Neural cell (in vitro differentiated cells): ENCODE measurements at regions not wholly inside any gene's neighbourhood (a gene's known extent, or its start where the extent isn't known, plus 50 kb on each side); places are given as distances from the start of the nearest gene placed in this dataset.
"Not testable (repeated sequence)": the region's sequence is repeated elsewhere in the genome, so short reads cannot be mapped to it uniquely, and the experiment has no call there.

Source experiments
- CTCF ChIP-seq: fragments of 450-650 bp; IDR thresholded peaks from 2 replicates; pipeline ENCODE4 v1.5.1; 2014; ENCODE audit warnings: antibody characterized with exemption, mild to moderate bottlenecking, moderate library complexity; ENCODE audit not compliant: poor library complexity, severe bottlenecking
- EP300 ChIP-seq: fragments of 450-650 bp; conservative IDR thresholded peaks from 2 replicates; pipeline ENCODE4 v1.6.1; 2014; ENCODE audit warnings: antibody characterized with exemption, mild to moderate bottlenecking, moderate library complexity; ENCODE audit not compliant: poor library complexity, severe bottlenecking
- MXI1 ChIP-seq: fragments of 450-650 bp; conservative IDR thresholded peaks from 2 replicates; pipeline ENCODE4 v1.6.1; 2014; ENCODE audit warnings: antibody characterized with exemption, mild to moderate bottlenecking; ENCODE audit not compliant: poor library complexity, severe bottlenecking
- POLR2AphosphoS5 ChIP-seq: IDR thresholded peaks from 2 replicates; pipeline ENCODE4 v1.6.1; 2012
- REST ChIP-seq: IDR thresholded peaks from 2 replicates; pipeline ENCODE4 v1.6.1; 2012; ENCODE audit warnings: borderline replicate concordance
- TAF1 ChIP-seq: IDR thresholded peaks from 2 replicates; pipeline ENCODE4 v1.6.1; 2012; ENCODE audit warnings: low read depth

GRCh38 chr4:189655817-189656216, 284.9 kb upstream of the FRG1 start:
- TF ChIP-seq CTCF, EP300, POLR2AphosphoS5, MXI1, REST, TAF1: not testable (repeated sequence)
